Left colon (tissue), 2 donors: ENCODE measurements at regions not wholly inside any gene's neighbourhood (a gene's known extent, or its start where the extent isn't known, plus 50 kb on each side); places are given as distances from the start of the nearest gene placed in this dataset.
"Not testable (repeated sequence)": the region's sequence is repeated elsewhere in the genome, so short reads cannot be mapped to it uniquely, and the experiment has no call there.

Source experiments
- ATAC-seq: fragments of 200-7000 bp; cut with Tn5 transposase; one replicate; pipeline ENCODE4 v1.9.1; 2020; ENCODE audit warnings: mild to moderate bottlenecking, moderate library complexity
- DNase-seq, 2 donors: peaks; one replicate each; pipeline ENCODE4 v3.0.0-alpha.2; 2020
- intact Hi-C, 2 donors: fragments of 100-400 bp; cut with DNase I in 1 of 2; cut with micrococcal nuclease in 1 of 2; formaldehyde crosslinking; loops; one replicate each; pipeline versions ENCODE4 v1.11.2 to v1.14.0; 2022; cut with DNase I, micrococcal nuclease
- donor health status: DM: no; HTN: no; CAD: no.
- donor health status: DM: yes; HTN: yes; CAD: no.

DNA sequence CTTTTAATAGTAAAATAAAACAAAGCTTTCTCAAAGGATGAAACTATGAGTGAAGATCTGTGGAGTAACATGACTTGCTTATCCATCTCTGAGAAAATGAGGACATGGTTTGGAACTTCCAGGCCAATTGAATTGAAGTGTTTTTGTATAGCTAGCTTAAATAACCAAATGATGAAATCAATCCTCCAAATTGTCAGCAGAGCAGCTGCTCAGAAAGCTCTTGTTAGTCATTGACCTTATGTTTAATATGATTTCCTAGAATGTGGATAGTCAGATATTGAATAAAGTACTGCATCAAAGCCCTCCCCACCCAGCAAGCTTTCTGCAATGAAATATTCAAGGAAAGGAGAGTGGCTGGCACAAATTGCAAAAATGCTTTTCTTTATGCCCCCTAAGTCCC, 437.2 kb downstream of the MFSD1 start:
- DNase-seq (no peak), ATAC-seq (no peak)
- intact Hi-C loops = no loop called here

DNA sequence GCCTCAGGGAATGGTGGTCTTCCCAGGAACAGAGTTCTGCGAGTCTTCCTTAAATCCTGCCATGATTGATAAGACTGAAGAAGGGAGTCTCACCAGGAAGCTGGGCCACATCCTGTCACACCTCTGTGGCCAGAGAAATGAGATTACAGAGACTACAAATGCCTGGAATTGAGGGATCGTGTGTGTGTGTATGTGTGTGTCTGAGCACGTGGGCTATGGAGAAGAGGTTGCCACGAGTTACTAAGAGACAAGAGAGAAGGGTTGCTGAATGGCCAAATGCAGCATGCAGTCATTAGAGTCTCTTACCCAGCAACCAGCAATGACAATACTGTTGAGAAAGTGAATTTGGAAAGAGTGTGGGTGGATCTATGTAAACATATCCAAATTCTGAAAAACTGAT, 443.1 kb downstream of the MFSD1 start:
- intact Hi-C loops = no loop called here
- ATAC-seq (no peak), DNase-seq (no peak)

DNA sequence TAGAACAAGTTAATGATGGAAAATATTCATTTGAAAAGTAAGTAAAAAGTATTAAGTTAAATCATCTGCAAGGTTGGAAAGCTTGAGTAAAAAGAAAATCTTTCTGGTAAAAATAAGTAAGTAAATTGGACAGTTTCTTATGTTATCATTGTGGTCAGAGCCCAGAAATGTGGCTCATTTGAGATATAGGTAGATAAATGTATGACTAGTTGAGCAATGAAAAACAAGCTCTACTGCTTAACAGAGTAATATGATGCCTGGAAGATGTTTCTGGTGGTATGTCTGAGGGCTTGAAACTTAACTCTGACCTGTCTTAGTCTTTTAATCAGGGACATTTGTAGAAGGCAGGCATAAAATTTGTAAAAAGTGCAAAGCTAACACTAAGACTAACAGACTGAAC, 444.0 kb downstream of the MFSD1 start:
- no peak for DNase-seq
- intact Hi-C loops = no loop called here
- ATAC-seq = no peak

DNA sequence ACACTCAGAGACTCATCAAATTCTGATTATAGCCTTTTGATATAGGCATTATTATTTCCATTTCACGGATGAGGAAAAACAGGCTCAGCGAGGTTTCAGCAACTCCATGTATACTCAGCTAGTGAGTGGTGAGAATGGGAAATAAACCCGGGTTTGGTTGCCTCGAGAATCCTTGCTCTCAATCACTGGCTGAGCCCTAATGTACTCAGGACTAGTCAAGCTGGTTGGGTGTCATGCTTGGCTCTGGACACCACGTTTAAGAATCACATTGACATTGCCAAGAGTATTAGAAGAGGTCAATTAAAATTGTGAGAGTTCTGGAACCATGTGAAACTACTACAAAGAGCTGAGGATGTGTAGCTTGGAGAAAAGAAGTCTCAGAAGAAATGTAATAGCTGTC, 444.5 kb downstream of the MFSD1 start:
- ATAC-seq (no peak), DNase-seq (no peak)
- intact Hi-C loops = no loop called here

DNA sequence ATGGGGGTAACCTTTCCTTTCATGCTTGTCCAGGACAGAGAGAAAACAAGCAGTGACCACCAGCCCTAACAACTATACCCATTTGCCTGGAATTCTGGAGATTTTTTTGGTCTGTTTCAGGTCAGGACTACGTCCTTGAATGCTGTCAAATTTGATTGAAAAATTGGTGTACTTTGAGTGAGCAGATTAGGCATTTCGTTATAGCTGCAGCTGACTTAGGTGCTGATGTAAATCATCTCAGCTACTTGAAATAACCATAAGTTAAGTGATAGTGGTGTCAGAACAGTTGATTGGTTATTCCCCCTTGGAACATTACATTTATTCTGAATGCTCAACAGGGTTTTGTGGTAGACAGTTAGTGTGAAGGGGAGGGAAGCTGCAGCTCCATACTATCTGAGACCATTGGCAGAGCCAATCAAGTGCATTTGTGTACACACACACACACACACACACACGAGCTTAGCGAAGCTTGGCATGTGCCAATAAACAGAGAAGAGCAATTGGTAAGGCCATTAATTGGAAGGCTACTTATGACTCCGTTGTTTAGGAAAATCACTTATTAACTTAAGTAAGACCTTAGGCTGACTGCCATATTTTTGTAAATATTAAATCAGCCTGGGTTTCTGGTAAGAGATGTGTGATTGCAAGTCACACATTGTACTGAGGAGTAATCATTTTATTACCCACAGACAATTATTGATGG, 447.8 kb downstream of the MFSD1 start:
- intact Hi-C loops = no loop called here
- no peak for ATAC-seq
- no peak for DNase-seq

DNA sequence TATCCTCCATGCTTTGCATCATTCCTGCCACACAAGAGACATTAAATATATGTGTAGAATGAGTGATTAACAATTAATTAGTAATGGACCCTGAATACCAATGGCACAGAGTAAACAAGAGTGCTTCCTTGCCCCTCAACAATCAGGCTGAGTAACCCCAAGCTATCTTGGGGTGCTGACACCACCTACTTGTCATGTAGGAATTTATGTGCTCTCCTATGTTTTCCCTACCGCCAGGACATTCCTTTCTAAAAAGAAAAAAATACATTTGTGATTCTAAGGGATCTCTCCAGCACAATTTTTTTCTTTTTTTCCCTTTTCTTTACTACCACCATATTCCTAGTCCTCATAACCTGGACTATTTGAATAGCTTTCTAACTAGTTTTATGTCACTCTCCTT, 449.1 kb downstream of the MFSD1 start:
- intact Hi-C loops = no loop called here
- DNase-seq (no peak), ATAC-seq (no peak)

DNA sequence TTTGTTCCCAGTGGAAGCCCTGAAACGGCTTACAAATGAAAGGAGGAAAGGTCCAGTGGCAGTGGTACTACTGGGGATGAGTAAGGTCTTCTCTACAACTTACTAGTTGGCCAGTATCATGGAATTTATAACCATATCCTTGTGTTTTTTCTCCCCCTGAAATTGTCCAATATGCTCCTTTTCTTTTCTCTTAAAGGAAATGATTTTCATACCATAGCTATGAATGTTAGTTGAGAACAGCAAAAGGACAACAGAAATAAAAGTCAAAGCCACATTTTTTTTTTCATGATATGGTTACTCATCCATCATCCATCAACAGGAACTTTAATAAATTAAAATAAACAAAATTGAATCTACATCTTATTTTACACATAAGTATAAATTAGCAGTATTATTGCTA, 450.4 kb downstream of the MFSD1 start:
- ATAC-seq (no peak), DNase-seq (no peak)
- intact Hi-C loops = no loop called here

DNA sequence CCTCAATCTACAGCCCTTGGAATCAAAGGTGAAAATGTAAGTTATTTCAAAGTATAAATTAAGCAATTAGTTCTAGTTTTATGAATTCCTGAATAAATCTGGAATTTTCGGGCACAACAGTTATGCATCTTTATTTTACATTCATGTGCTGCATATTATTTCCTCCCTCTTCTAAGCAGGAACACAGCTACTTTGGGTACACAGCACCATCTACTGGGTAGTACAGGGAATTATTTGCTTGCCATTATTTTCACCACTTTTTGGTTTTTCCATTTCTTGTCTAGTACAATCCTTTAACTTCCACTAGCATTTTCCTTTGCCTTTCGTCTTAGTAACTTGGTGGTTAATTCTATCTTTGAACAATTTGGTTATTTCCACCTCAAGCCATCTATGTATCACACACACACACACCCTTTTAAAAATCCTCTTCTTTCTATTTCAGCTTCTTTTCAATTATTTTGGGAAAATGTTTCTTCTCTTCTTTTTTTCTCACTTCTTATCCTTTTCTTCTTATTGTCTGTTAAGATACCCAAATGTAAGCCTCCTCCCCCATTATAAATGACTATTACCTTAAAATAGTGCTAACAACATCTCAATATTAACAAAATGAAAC, 451.0 kb downstream of the MFSD1 start:
- DNase-seq = no peak
- intact Hi-C loops = no loop called here
- ATAC-seq = peak; percentile 63

DNA sequence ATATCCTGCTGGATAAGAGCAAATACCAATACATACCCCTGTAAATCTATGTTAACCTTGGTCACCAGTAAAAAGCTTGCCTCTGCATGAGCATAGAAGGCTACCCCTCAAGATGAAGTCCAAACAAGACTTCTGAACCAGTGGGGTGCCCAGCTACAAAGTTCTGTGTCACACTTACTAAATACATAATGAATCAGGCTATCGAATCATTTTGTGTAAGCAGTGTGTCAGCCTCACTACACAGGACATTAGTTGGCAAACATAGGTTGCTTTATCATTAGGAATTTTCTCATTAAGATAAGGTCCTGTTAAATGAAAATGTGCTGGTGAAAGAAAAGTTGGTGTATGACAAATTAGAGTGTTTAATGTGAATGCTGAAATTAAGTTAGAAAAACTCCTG, 452.0 kb downstream of the MFSD1 start:
- ATAC-seq (no peak), DNase-seq (no peak)
- intact Hi-C loops = no loop called here

DNA sequence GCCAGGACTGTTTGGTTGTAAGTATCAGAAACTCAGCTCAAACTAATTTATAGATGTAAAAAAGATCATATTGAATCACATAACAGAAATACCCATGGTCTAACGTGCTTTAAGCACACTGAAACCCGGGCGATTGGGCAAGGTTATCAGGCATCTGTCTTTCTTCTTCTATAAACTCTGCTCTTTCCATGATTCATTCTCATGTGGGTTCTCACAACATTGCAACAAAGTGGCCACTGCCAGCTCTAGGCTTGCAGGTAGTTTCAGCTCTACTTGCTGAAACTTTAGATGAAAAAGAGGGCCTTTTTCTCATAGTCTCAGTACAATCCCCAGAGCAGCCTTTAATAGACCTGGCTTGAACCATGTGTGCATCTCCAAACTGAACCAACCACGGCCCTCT, 456.1 kb downstream of the MFSD1 start:
- ATAC-seq = no peak
- DNase-seq = no peak
- intact Hi-C loops = no loop called here

DNA sequence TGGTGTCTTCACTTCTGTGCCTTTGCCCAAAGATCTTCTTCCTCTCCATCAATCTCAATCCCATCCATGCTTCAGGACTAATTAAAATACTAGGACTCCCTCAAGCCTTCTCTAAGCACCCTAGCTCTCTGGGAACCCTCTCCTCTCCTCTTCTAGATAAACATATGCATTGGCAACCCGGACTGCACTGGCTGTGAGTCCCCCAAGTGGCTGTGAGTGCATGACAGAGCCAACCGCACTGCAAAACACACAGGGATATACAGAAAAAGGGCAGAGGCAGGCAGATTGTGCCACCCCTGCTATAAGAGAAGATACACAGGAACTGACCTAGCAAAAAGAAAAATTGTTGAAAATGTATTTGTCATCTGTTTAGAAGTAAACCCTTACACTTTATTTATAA, 457.1 kb downstream of the MFSD1 start:
- DNase-seq (no peak), ATAC-seq (no peak)
- intact Hi-C loops = no loop called here

DNA sequence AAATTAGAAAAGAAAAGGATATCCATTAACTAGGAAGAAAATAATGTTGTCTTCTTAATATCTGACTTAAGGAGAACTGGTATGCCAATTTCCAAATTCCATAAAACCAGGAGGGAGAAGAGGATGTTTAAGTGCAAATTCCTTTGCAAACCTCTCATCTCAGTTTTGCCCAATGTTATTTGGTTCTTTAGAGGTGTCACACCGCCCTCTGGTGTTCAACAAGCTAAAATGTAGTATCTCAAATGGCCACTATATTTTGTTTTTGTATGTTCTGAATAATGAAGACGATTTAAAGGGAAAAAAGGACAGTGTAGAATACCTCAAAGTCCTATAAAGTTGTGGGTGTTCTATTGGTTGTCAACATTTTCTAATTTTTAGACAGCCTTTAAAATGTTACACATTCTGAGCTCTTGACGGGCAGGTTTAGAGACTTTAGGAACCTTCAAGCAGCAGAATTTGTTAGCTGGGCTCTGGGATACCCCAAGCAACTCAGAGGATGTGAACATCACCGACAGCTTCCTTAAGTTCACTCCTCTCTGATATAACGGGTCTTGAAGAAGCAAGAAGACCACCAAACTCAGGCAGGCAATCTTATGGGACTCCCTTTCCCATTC, 458.3 kb downstream of the MFSD1 start:
- intact Hi-C loops = loop anchor here (2.0 to 10.0 kb wide), 3 partner anchors 415 to 545 kb away; no protein-coding TSS in a partner anchor
- peak in 1 of 2 donors; percentile 40 for DNase-seq
- ATAC-seq = peak; percentile 51

DNA sequence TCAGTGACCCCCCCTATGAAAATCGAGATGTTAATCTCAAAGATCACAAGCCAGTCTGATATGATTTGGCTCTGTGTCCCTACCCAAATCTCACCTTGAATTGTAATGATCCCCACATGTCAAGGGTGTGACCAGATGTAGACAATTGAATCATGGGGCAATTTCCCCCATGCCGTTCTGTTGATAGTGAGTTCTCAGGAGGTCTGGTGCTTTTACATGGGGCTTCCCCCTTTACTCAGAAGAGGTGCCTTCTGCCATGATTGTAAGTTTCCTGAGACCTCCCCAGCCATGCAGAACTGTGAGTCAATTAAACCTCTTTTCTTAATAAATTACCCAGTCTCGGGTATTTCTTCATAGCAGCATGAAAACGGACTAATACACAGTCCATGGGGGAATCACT, 459.5 kb downstream of the MFSD1 start:
- DNase-seq, ATAC-seq: not testable (repeated sequence)
- intact Hi-C loops = loop anchor here (2.0 to 10.0 kb wide), 3 partner anchors 417 to 543 kb away; no protein-coding TSS in a partner anchor

DNA sequence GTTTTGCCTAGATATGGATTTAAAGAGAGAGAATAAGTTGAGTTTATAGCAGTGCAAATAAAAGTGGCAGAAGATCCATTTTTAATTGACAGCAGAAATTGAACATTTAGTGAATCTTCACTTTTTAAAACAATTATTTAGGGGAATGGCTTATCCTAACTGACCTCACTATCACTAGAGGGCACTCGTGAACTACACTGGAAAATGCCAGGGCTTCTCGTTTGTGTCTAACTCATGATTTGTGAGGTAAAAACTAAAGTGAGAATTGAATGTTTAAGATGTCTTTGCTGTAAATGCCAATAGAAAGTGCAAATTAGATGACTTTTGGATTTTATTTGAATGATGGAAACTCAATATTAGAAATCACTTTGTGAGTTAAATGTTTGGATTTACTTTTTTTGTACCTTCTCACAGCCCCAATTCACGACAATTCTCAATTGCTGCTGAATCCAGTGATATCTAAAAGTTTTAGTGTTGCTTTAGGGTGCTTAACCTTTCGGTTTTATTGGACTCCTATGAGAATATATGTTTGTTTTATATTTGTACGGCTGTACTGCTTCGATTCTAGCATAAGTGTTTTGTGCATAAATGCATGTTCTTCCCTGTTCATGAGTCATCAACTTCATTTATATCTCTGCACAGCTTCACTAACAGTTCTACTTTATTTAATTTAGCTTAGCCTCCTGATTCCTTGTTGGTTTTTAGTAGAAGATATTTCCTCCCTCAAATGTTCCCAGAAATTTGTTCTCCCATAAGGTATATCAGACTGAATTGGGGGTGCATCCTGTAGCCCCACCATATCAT, 462.1 kb downstream of the MFSD1 start:
- DNase-seq (no peak), ATAC-seq (no peak)
- intact Hi-C loops = loop anchor here (10.0 kb wide), 2 partner anchors 419 to 541 kb away; no protein-coding TSS in a partner anchor

DNA sequence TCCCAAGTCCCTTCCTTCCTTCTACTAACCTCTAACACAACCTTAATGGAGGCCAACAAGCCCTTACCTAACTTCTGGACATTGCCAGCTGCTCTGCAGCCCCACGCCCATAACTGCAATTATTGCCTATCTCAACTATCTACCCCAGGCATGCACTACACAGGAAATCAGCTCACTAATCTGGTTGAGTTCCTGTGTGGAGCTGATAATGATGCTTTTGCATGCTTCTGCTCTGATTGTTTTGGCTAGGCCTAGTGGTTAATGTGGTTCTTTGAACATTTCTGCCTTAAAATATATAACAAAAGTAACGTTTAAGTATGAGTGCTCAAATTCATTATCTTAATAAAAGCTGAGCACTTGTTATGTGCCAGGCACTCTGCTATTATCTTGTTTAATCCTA, 463.9 kb downstream of the MFSD1 start:
- ATAC-seq = no peak
- no peak for DNase-seq
- intact Hi-C loops = loop anchor here (10.0 kb wide), 2 partner anchors 421 to 539 kb away; no protein-coding TSS in a partner anchor

DNA sequence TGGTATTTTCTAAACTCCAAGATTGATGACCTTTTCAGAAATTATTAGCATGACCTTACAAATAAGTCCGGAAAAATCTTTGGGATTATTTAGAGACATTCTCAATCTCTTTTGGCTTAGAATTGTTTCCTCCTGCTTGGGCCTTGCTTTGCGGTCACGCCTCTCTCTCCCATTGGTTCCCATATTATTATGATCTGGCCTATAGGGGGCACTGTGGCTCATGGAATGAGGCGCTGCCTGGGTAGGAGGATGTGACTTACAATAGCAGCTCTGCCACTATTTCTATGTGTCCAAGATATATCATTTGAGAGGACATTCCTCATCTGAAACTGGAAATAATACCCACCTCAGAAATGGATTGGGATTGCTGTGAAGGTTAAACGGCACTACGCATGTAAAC, 464.9 kb downstream of the MFSD1 start:
- DNase-seq = no peak
- ATAC-seq = no peak
- intact Hi-C loops = loop anchor here (10.0 kb wide), 2 partner anchors 422 to 538 kb away; no protein-coding TSS in a partner anchor

DNA sequence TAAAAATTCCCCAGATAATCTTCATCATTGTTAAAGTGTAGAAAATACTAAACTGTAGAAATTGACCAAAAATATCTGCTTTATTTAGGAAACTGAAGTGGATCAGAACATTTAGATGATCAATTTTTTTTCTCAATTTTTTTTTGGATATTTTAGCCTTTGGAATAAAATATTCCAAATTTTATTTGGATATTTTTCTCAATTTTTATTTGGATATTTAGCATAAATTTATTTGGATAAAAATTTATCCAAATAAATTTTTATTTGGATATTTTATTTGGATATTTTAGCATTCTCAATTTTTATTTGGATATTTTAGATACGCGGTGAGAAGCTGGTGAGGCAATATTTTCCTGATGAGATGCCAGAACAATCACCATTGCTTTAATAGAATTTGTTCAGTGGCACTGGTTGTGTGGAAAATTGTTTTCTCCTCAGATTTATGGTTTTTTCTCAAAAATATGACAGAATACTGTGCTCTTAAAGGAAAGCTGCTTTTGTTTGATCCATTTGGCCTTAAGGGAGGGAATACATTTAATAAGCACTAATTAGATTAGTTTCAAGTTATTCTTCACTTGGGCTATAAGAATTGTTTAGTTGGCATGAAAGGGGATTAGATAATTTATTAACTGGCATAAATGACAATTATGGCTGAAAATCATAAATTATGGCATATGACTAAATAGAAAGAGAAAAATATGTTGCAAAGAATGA, 470.1 kb downstream of the MFSD1 start:
- ATAC-seq (no peak), DNase-seq (no peak)
- intact Hi-C loops = no loop called here

DNA sequence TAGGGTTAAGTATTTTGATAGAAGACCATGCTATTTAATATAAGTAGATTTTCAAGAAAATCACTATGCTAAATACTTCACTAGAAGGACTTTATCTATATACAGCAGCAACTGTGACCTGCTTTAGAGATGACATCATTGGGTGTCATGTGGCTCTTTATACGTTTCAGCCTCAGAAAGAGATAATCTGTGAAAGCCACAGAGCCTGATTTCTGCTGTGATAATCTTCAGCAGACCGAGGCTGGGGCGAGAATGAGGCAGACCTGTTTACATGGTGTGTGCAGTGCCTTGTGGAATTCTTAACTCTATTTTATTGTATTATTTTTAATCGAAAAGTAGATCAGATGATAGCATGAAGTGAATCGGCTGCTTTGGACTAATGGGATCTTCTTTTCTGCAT, 471.2 kb downstream of the MFSD1 start:
- intact Hi-C loops = no loop called here
- DNase-seq (no peak), ATAC-seq (no peak)

DNA sequence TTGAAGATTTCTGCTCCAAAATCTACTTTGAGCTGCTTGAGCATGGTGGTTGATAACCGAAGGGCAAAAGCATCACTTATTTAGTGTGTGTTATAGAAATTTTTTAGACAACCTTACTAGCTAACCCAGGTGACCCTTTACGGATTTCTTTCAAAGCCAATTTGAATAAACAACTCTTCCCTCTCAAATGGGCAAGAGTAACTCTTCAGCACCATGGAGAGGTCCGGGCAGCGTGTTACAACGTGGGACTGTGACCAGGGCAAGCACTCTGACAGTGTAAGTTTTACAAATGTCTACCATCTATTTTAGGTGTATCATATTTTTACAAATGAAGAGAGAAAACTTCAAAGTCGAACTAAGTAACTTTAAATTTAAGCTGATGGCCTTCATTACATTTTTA, 471.8 kb downstream of the MFSD1 start:
- ATAC-seq = no peak
- peak in 1 of 2 donors; percentile 26 for DNase-seq
- intact Hi-C loops = no loop called here
